ENCODE measurements at regions not wholly inside any gene's neighbourhood (a gene's known extent, or its start where the extent isn't known, plus 50 kb on each side); places are given as distances from the start of the nearest gene placed in this dataset.
A peak's percentile ranks its signal among the peaks of the same experiment; 100 is the strongest.

DNA sequence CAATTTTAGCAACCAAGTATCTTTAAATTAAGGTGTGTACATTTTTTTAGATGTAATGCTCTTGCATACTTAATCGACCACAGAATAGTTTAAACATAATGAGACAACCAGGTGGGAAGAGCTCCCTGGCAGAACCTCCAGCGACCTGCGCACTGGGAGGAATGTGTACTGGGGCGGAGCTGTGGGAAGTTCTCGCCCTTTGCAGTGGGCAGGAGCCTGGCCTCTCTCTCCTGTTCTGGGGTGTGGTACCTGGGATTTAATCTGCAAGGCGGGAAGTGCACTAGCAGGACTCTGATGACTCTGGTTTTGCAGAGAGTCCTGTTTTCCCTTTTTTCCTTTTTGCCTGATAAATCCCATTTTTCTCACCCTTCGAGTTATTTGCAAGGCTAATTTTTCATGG is 150.7 kb downstream of the SLC28A3 start:
- Mint-ChIP-seq H3K27ac (no peak overlapping the region), H3K4me1 (peaks cover 9% of the 10 kb centered on the region), H3K36me3 (ENCODE audit: low read depth) (no peaks in the 10 kb centered on the region), H3K27me3 (ENCODE audit: insufficient read depth, low read depth, poor library complexity) (peaks cover 2% of the 10 kb centered on the region), H3K4me3 (no peak overlapping the region), H3K9me3 (no peaks in the 10 kb centered on the region)
- no peak overlapping the region for H3K4me3 ChIP-seq
- no peak overlapping the region for H3K27ac ChIP-seq (ENCODE audit: low read depth)
- no peak overlapping the region for H3K4me2 ChIP-seq
- no peaks in the 10 kb centered on the region for H3K4me1 ChIP-seq (ENCODE audit: insufficient read depth)
- no peaks in the 10 kb centered on the region for H3F3A ChIP-seq (replicated peaks; ENCODE audit: low read depth)
- peak overlapping the region; percentile 85 for H2AFZ ChIP-seq
- no peaks in the 10 kb centered on the region for H3K27me3 ChIP-seq (ENCODE audit: insufficient read depth)
- no peaks in the 10 kb centered on the region for H3K79me2 ChIP-seq (replicated peaks; ENCODE audit: insufficient read depth)
- peak; percentile 64 for ATAC-seq
- H3K36me3 ChIP-seq (ENCODE audit: insufficient read depth), result no peaks in the 10 kb centered on the region
- H3K9me2 ChIP-seq (ENCODE audit: insufficient read depth), result peaks cover 4% of the 10 kb centered on the region; the same call in 1 of the 2 replicates
- no peaks in the 10 kb centered on the region for H4K20me1 ChIP-seq (replicated peaks; ENCODE audit: insufficient read depth)
- TF ChIP-seq, protein P1, sequence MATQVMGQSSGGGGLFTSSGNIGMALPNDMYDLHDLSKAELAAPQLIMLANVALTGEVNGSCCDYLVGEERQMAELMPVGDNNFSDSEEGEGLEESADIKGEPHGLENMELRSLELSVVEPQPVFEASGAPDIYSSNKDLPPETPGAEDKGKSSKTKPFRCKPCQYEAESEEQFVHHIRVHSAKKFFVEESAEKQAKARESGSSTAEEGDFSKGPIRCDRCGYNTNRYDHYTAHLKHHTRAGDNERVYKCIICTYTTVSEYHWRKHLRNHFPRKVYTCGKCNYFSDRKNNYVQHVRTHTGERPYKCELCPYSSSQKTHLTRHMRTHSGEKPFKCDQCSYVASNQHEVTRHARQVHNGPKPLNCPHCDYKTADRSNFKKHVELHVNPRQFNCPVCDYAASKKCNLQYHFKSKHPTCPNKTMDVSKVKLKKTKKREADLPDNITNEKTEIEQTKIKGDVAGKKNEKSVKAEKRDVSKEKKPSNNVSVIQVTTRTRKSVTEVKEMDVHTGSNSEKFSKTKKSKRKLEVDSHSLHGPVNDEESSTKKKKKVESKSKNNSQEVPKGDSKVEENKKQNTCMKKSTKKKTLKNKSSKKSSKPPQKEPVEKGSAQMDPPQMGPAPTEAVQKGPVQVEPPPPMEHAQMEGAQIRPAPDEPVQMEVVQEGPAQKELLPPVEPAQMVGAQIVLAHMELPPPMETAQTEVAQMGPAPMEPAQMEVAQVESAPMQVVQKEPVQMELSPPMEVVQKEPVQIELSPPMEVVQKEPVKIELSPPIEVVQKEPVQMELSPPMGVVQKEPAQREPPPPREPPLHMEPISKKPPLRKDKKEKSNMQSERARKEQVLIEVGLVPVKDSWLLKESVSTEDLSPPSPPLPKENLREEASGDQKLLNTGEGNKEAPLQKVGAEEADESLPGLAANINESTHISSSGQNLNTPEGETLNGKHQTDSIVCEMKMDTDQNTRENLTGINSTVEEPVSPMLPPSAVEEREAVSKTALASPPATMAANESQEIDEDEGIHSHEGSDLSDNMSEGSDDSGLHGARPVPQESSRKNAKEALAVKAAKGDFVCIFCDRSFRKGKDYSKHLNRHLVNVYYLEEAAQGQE (IDR thresholded peaks at IDR 0.05; ENCODE audit: unreplicated experiment), result no peak
- no peak for TF ChIP-seq POLR2AphosphoS5 (IDR thresholded peaks at IDR 0.05; ENCODE audit: low read depth)
- no peak for TF ChIP-seq ZNF331 (CRISPR knock-in tag; IDR thresholded peaks at IDR 0.05; ENCODE audit: low read depth)
- TF ChIP-seq, protein P2, sequence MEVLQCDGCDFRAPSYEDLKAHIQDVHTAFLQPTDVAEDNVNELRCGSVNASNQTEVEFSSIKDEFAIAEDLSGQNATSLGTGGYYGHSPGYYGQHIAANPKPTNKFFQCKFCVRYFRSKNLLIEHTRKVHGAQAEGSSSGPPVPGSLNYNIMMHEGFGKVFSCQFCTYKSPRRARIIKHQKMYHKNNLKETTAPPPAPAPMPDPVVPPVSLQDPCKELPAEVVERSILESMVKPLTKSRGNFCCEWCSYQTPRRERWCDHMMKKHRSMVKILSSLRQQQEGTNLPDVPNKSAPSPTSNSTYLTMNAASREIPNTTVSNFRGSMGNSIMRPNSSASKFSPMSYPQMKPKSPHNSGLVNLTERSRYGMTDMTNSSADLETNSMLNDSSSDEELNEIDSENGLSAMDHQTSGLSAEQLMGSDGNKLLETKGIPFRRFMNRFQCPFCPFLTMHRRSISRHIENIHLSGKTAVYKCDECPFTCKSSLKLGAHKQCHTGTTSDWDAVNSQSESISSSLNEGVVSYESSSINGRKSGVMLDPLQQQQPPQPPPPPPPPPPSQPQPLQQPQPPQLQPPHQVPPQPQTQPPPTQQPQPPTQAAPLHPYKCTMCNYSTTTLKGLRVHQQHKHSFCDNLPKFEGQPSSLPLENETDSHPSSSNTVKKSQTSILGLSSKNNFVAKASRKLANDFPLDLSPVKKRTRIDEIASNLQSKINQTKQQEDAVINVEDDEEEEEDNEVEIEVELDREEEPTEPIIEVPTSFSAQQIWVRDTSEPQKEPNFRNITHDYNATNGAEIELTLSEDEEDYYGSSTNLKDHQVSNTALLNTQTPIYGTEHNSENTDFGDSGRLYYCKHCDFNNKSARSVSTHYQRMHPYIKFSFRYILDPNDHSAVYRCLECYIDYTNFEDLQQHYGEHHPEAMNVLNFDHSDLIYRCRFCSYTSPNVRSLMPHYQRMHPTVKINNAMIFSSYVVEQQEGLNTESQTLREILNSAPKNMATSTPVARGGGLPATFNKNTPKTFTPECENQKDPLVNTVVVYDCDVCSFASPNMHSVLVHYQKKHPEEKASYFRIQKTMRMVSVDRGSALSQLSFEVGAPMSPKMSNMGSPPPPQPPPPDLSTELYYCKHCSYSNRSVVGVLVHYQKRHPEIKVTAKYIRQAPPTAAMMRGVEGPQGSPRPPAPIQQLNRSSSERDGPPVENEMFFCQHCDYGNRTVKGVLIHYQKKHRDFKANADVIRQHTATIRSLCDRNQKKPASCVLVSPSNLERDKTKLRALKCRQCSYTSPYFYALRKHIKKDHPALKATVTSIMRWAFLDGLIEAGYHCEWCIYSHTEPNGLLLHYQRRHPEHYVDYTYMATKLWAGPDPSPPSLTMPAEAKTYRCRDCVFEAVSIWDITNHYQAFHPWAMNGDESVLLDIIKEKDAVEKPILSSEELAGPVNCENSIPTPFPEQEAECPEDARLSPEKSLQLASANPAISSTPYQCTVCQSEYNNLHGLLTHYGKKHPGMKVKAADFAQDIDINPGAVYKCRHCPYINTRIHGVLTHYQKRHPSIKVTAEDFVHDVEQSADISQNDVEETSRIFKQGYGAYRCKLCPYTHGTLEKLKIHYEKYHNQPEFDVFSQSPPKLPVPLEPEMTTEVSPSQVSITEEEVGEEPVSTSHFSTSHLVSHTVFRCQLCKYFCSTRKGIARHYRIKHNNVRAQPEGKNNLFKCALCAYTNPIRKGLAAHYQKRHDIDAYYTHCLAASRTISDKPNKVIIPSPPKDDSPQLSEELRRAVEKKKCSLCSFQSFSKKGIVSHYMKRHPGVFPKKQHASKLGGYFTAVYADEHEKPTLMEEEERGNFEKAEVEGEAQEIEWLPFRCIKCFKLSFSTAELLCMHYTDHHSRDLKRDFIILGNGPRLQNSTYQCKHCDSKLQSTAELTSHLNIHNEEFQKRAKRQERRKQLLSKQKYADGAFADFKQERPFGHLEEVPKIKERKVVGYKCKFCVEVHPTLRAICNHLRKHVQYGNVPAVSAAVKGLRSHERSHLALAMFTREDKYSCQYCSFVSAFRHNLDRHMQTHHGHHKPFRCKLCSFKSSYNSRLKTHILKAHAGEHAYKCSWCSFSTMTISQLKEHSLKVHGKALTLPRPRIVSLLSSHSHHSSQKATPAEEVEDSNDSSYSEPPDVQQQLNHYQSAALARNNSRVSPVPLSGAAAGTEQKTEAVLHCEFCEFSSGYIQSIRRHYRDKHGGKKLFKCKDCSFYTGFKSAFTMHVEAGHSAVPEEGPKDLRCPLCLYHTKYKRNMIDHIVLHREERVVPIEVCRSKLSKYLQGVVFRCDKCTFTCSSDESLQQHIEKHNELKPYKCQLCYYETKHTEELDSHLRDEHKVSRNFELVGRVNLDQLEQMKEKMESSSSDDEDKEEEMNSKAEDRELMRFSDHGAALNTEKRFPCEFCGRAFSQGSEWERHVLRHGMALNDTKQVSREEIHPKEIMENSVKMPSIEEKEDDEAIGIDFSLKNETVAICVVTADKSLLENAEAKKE (CRISPR knock-in tag; IDR thresholded peaks at IDR 0.05), result no peak
- no peak for TF ChIP-seq STAT1 (IDR thresholded peaks at IDR 0.05; ENCODE audit: unreplicated experiment)
- no peak for DNase-seq (ENCODE audit: low spot score)

Data from GM23338 (cell line).